ENCODE measurements at regions not wholly inside any gene's neighbourhood (a gene's known extent, or its start where the extent isn't known, plus 50 kb on each side); places are given as distances from the start of the nearest gene placed in this dataset.

GRCh38 chr10:111954386-111954785 is 229.2 kb downstream of the GPAM start:
- TF ChIP-seq CTCF (IDR thresholded peaks at IDR 0.05; ENCODE audit: extremely low read depth in 1 of 2, insufficient read depth in 1 of 2, low read depth in 1 of 2, low read length in 2 of 2) (no peak), POLR2A (IDR thresholded peaks at IDR 0.05; ENCODE audit: low read depth, low read length) (no peak), MYC (IDR thresholded peaks at IDR 0.05; ENCODE audit: low read depth, low read length) (no peak), EZH2 (IDR thresholded peaks at IDR 0.05; ENCODE audit: borderline replicate concordance, low read depth, low read length, severe bottlenecking) (no peak), POLR2AphosphoS5 (IDR thresholded peaks at IDR 0.05; ENCODE audit: insufficient read depth, low read depth, low read length) (no peak), JUN (IDR thresholded peaks at IDR 0.05; ENCODE audit: borderline replicate concordance, insufficient read depth, insufficient read length, low read depth) (no peak), GATA2 (IDR thresholded peaks at IDR 0.05; ENCODE audit: insufficient read depth, insufficient read length, low read depth, low read length) (no peak), MAX (IDR thresholded peaks at IDR 0.05; ENCODE audit: insufficient read depth, insufficient read length) (no peak)

Data from endothelial cell of umbilical vein (primary cell).